Activated naive CD4-positive, alpha-beta T cell treated with anti-CD3 and anti-CD28 coated beads, Interleukin-2, amount 10 ng/mL, durations not matched to agents 7 days and 5 days (primary cell): ENCODE measurements at regions not wholly inside any gene's neighbourhood (a gene's known extent, or its start where the extent isn't known, plus 50 kb on each side); places are given as distances from the start of the nearest gene placed in this dataset.

ENCODE experiments used
- CTCF ChIA-PET: fragments of 350-600 bp; sonication (Branson Sonifier 250); formaldehyde crosslinking; loops from one replicate; lab custom pipeline; 2021; ENCODE audit warnings: antibody characterized with exemption; lab: Charles Lee
- DNase-seq: peaks from one replicate; pipeline ENCODE4 v3.0.0-alpha.2; 2020
- H3K27ac Mint-ChIP-seq: one replicate; pipeline ENCODE4 v1.8.0; 2021; ENCODE audit warnings: mild to moderate bottlenecking, moderate library complexity, mixed read lengths
- H3K27me3 Mint-ChIP-seq: one replicate; pipeline ENCODE4 v1.8.0; 2021; ENCODE audit warnings: mild to moderate bottlenecking, mixed read lengths
- H3K36me3 Mint-ChIP-seq: one replicate; pipeline ENCODE4 v1.8.0; 2021; ENCODE audit warnings: mixed read lengths
- H3K4me1 Mint-ChIP-seq: one replicate; pipeline ENCODE4 v1.8.0; 2021; ENCODE audit warnings: mixed read lengths
- H3K4me3 Mint-ChIP-seq: one replicate; pipeline ENCODE4 v1.8.0; 2021; ENCODE audit warnings: mild to moderate bottlenecking, moderate library complexity, mixed read lengths
- H3K9me3 Mint-ChIP-seq: one replicate; pipeline ENCODE4 v1.8.0; 2021; ENCODE audit warnings: mixed read lengths

GRCh38 chr6:87808005-87808757 is 106.1 kb upstream of the AKIRIN2 start:
- CTCF ChIA-PET, result no interaction called here
- Mint-ChIP-seq H3K4me3 (no peak overlapping the region), H3K27ac (no peak overlapping the region), H3K9me3 (no peaks in the 10 kb centered on the region), H3K4me1 (no peaks in the 10 kb centered on the region), H3K27me3 (peaks cover 15% of the 10 kb centered on the region), H3K36me3 (no peaks in the 10 kb centered on the region)
- DNase-seq, result no peak

DNA sequence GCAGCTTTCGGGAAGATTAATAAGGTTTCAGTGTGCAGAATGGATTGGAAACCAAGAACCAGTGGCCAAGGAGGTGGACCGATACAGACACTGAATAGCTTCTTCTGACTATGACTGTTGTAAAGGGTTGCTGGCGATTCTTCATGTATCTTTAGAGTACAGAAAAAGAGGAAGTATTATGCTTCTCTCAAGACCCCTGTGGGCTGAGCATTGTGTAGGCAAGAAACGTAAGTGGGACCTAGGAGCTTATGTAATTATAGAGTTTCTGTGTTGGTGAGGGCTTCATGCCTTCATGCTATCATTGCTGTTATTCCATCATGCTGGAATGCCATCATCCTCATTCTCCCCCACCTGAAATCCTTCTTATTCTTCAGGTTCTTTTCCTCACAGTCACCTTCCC is 105.4 kb upstream of the AKIRIN2 start:
- Mint-ChIP-seq H3K36me3 (no peaks in the 10 kb centered on the region), H3K4me1 (no peaks in the 10 kb centered on the region), H3K27ac (no peak overlapping the region), H3K9me3 (no peaks in the 10 kb centered on the region), H3K4me3 (no peak overlapping the region), H3K27me3 (peaks cover 11% of the 10 kb centered on the region)
- CTCF ChIA-PET, result no interaction called here
- no peak for DNase-seq

DNA sequence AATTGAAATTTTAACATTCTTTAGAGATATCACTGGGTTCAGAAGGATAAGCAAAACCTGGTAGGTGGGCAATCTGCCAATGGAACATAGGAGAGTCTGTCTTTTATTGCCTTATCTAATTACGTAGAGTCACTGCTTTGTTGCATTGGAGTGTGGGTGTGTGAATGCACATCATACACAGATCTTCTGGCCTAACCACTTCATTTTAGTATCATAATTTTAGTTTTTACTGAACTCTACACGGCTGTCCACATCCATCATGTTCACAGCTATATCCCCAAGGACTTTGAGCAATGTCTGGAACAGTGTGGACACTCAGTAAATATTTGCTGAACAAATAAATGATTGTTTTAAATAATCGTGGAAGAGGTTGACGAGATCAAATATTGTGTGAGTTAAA is 104.6 kb upstream of the AKIRIN2 start:
- Mint-ChIP-seq H3K4me3 (no peak overlapping the region), H3K36me3 (no peaks in the 10 kb centered on the region), H3K27ac (no peak overlapping the region), H3K4me1 (no peaks in the 10 kb centered on the region), H3K27me3 (peaks cover 7% of the 10 kb centered on the region), H3K9me3 (no peaks in the 10 kb centered on the region)
- CTCF ChIA-PET, result no interaction called here
- DNase-seq, result no peak

- Mint-ChIP-seq H3K9me3 (no peaks in the 10 kb centered on the region), H3K4me3 (no peak overlapping the region), H3K36me3 (no peaks in the 10 kb centered on the region), H3K27ac (no peak overlapping the region), H3K4me1 (no peaks in the 10 kb centered on the region), H3K27me3 (peaks cover 7% of the 10 kb centered on the region)
- DNase-seq, result no peak
- CTCF ChIA-PET, result no interaction called here
Measured at GRCh38 chr6:87806099-87806498, 104.1 kb upstream of the AKIRIN2 start.

GRCh38 chr6:87803791-87804190 is 101.8 kb upstream of the AKIRIN2 start:
- CTCF ChIA-PET, result no interaction called here
- peaks cover 3% of the 10 kb centered on the region for H3K4me1 Mint-ChIP-seq
- no peaks in the 10 kb centered on the region for H3K36me3 Mint-ChIP-seq
- H3K27ac Mint-ChIP-seq, result no peak overlapping the region
- H3K27me3 Mint-ChIP-seq, result peaks cover 13% of the 10 kb centered on the region
- no peaks in the 10 kb centered on the region for H3K9me3 Mint-ChIP-seq
- H3K4me3 Mint-ChIP-seq, result no peak overlapping the region
- no peak for DNase-seq

- H3K36me3 Mint-ChIP-seq, result no peaks in the 10 kb centered on the region
- H3K27ac Mint-ChIP-seq, result no peak overlapping the region
- H3K4me3 Mint-ChIP-seq, result no peak overlapping the region
- peaks cover 15% of the 10 kb centered on the region for H3K27me3 Mint-ChIP-seq
- CTCF ChIA-PET, result no interaction called here
- H3K4me1 Mint-ChIP-seq, result peaks cover 3% of the 10 kb centered on the region
- no peak for DNase-seq
- H3K9me3 Mint-ChIP-seq, result no peaks in the 10 kb centered on the region
Measured at GRCh38 chr6:87799651-87800050, 97.6 kb upstream of the AKIRIN2 start.

DNA sequence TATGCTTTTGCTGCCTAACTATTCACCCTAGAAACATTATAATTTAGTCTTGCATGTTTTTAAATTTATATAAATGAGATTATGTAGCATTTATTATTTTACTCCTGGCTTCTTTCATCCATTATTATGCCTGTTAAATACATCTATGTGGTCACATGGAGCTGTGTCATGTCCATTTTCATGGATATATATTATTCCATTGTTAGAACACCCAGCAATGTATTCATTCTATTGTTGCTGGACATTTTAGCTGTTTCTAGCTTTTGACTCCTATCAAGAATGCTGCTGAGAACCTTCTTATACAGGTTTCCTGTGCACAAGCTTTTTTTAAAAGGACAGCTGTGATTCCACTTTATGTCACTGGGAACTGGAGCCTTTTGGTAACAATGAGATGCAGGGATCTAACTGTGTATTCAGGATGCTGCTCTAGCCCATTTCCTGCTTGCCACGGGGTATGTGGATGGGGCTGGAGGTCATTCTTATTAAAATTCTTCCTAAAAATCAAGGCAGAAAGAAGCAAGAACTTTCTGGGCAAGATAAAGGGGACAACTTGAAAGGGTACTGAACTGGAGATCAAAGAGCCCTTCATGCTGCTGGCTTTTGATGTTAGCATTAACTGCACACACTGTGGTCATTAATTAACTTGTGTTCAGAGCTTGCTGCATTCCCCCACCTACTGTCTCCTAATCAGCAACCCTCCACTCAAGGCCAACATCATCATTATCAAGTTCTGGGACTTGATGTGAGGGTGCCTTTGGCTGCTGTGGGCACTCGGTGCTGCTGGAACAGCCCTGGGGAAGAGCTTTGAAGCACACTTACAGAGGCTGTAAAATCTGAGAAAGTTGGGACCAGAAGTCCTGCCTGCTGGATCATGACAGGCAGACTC is 96.6 kb upstream of the AKIRIN2 start:
- CTCF ChIA-PET, result no interaction called here
- Mint-ChIP-seq H3K27ac (no peak overlapping the region), H3K36me3 (no peaks in the 10 kb centered on the region), H3K4me3 (no peak overlapping the region), H3K27me3 (peaks cover 15% of the 10 kb centered on the region), H3K4me1 (peaks cover 3% of the 10 kb centered on the region), H3K9me3 (no peaks in the 10 kb centered on the region)
- no peak for DNase-seq

DNA sequence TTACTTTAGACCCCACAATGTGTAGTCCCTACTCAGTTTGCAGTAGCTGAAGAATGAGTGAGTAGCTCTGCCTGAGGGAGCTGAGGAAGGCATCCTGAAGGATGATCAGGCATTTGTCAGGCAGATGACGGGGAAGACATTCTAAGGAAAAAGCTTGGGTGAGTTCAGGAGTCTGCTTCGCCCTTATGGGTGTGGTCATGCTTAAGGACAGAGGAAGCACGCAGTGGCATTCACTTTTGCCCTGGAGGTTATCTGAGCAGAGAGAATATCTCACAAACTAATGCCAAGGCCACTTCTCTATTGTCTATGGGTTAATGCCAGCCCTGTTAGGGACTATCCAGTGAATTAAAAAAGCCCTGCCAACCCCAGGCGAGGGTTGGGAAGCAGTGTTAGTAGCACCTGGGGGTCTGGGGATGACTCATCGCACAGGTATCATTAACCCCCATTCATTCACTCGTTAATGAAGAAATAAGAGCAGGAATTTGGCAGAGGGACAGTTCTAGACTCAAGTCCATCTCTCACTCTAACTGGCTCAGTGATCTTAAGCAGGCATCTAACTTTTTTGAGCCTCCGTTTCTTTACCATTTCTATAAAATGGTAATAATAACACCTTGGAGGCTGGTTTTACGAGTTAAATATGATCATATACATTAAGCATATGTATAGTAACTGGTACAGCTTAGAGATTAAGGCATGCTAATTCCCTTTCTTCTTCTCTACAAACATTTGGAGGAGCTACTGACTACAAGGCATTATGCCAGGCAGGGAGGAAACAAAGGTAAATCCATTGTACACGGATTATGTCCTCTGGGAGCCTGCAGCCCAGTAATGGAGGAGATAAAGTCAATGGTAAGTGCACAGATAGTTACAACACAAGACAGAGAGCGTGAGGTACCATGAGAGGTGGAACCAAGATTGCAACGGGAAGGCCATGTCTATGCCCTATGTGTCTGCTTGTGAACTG is 93.2 kb upstream of the AKIRIN2 start:
- Mint-ChIP-seq H3K27ac (no peak overlapping the region), H3K9me3 (no peaks in the 10 kb centered on the region), H3K27me3 (peaks cover 9% of the 10 kb centered on the region), H3K4me3 (no peak overlapping the region), H3K4me1 (peaks cover 3% of the 10 kb centered on the region), H3K36me3 (no peaks in the 10 kb centered on the region)
- DNase-seq, result no peak
- CTCF ChIA-PET, result no interaction called here

GRCh38 chr6:87793315-87793714 is 91.3 kb upstream of the AKIRIN2 start:
- DNase-seq, result no peak
- Mint-ChIP-seq H3K27ac (no peak overlapping the region), H3K4me1 (no peaks in the 10 kb centered on the region), H3K36me3 (no peaks in the 10 kb centered on the region), H3K4me3 (no peak overlapping the region), H3K27me3 (peaks cover 13% of the 10 kb centered on the region), H3K9me3 (no peaks in the 10 kb centered on the region)
- CTCF ChIA-PET, result no interaction called here

DNA sequence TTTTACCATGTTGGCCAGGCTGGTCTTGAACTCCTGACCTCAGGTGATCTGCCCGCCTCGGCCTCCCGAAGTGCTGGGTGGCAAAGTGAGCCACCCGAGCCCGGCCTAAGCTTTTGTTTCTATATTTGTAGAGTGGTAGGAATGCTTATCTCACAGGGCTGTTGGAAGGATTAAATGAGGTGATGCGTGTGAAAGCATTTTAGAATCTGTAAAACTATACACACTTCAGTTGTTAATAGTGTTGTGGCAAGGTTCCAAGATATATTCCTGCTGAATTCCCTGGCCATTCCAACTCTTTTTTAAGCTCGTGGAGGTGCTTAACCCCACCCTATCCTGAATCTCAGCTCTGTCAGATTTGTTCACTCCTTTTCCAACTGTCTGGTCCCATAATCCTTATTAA is 89.9 kb upstream of the AKIRIN2 start:
- no peaks in the 10 kb centered on the region for H3K36me3 Mint-ChIP-seq
- H3K9me3 Mint-ChIP-seq, result no peaks in the 10 kb centered on the region
- H3K27ac Mint-ChIP-seq, result no peak overlapping the region
- H3K27me3 Mint-ChIP-seq, result peaks cover 18% of the 10 kb centered on the region
- no peaks in the 10 kb centered on the region for H3K4me1 Mint-ChIP-seq
- no peak for DNase-seq
- H3K4me3 Mint-ChIP-seq, result no peak overlapping the region
- CTCF ChIA-PET, result interaction anchor here (0.6 kb wide), 1 partner anchor 140 kb away, joined by 3 read pairs; no protein-coding TSS in a partner anchor

- H3K4me3 Mint-ChIP-seq, result no peak overlapping the region
Measured at GRCh38 chr6:87791485-87791884, 89.5 kb upstream of the AKIRIN2 start.

DNA sequence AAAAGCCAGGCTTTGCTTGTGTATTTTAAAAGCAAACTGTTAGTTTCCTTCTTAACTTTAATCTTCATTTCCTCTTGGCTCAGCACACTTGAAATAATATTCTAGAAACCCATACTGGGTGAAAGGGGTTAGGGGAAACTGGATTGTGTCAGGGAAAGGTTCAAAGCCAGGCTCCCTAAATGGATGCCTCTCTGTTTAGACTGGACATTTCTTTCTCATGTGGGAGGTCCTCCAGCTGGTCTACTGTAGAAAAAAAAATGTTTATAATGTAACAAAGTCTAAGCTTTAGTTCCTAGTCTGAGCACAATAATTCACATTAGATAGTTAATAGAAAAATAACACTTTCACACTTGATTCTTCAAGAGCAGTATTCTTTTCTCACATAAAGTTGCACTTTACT is 89.0 kb upstream of the AKIRIN2 start:
- Mint-ChIP-seq H3K9me3 (no peaks in the 10 kb centered on the region), H3K36me3 (no peaks in the 10 kb centered on the region), H3K27ac (no peak overlapping the region), H3K4me3 (no peak overlapping the region), H3K27me3 (peaks cover 10% of the 10 kb centered on the region), H3K4me1 (no peaks in the 10 kb centered on the region)
- no peak for DNase-seq
- CTCF ChIA-PET, result no interaction called here

More at GRCh38 chr6:87791485-87791884, 89.5 kb upstream of the AKIRIN2 start:
- Mint-ChIP-seq H3K9me3 (no peaks in the 10 kb centered on the region), H3K27ac (no peak overlapping the region), H3K27me3 (peaks cover 14% of the 10 kb centered on the region), H3K36me3 (no peaks in the 10 kb centered on the region), H3K4me1 (no peaks in the 10 kb centered on the region)
- CTCF ChIA-PET, result interaction anchor here (0.6 kb wide), 1 partner anchor 140 kb away, joined by 3 read pairs; no protein-coding TSS in a partner anchor
- DNase-seq, result no peak

GRCh38 chr6:87789900-87790290 is 87.9 kb upstream of the AKIRIN2 start:
- H3K27ac Mint-ChIP-seq, result no peak overlapping the region
- DNase-seq, result no peak
- H3K4me3 Mint-ChIP-seq, result no peak overlapping the region
- no peaks in the 10 kb centered on the region for H3K9me3 Mint-ChIP-seq
- H3K36me3 Mint-ChIP-seq, result no peaks in the 10 kb centered on the region
- no peaks in the 10 kb centered on the region for H3K4me1 Mint-ChIP-seq
- CTCF ChIA-PET, result no interaction called here
- H3K27me3 Mint-ChIP-seq, result peaks cover 10% of the 10 kb centered on the region
